AG04449 (cell line): ENCODE measurements at regions not wholly inside any gene's neighbourhood (a gene's known extent, or its start where the extent isn't known, plus 50 kb on each side); places are given as distances from the start of the nearest gene placed in this dataset.

ENCODE experiments used
- CTCF ChIA-PET: fragments of 350-600 bp; formaldehyde crosslinking; extraction: SDS; loops from one replicate; lab custom pipeline; 2021; ENCODE audit warnings: antibody characterized with exemption; lab: Yijun Ruan, JAX
- POLR2A ChIA-PET: fragments of 400-600, 350-600 bp; formaldehyde crosslinking; extraction: SDS; loops from one replicate; lab custom pipeline; 2020; ENCODE audit warnings: antibody characterized with exemption, inconsistent platforms; lab: Yijun Ruan, JAX
- DNase-seq: peaks from one replicate; pipeline ENCODE4 v3.0.0-alpha.2; 2010; ENCODE audit warnings: low read depth, low spot score
- H3K4me3 ChIP-seq: 2 replicates; pipeline ENCODE4 v1.5.1; 2011; ENCODE audit warnings: low read depth, mild to moderate bottlenecking, control low read depth, low read length
- CTCF ChIP-seq: IDR thresholded peaks from one replicate; pipeline ENCODE4 v1.5.1; 2011; ENCODE audit warnings: mild to moderate bottlenecking, moderate library complexity, low read length, control low read depth, inconsistent platforms; ENCODE audit not compliant: insufficient read depth; ENCODE audit errors: missing control alignments

- ChIA-PET POLR2A (no interaction called here), CTCF (no interaction called here)
- no peak for DNase-seq
- TF ChIP-seq CTCF = no peak
- no peak overlapping the region for H3K4me3 ChIP-seq
Observed at GRCh38 chr6:147768969-147769368, 260.5 kb downstream of the SAMD5 start.

- ChIA-PET CTCF (no interaction called here), POLR2A (no interaction called here)
- no peak for TF ChIP-seq CTCF
Observed at GRCh38 chr6:147769496-147770087, 261.1 kb downstream of the SAMD5 start.

GRCh38 chr6:147770221-147770620, 261.7 kb downstream of the SAMD5 start:
- no peak for DNase-seq
- ChIA-PET POLR2A (no interaction called here), CTCF (interaction anchor here (0.5 kb wide), 1 partner anchor 1678 kb away, joined by 3 read pairs; no protein-coding TSS in a partner anchor)
- no peak for TF ChIP-seq CTCF
- no peak overlapping the region for H3K4me3 ChIP-seq

More at GRCh38 chr6:147769496-147770087, 261.1 kb downstream of the SAMD5 start:
- DNase-seq = no peak
- no peak overlapping the region for H3K4me3 ChIP-seq

GRCh38 chr6:147772724-147773123, 264.2 kb downstream of the SAMD5 start:
- DNase-seq = no peak
- TF ChIP-seq CTCF = no peak
- H3K4me3 ChIP-seq = no peak overlapping the region
- ChIA-PET CTCF (interaction anchor here (1.2 kb wide), 1 partner anchor 10 kb away, joined by 3 read pairs; no protein-coding TSS in a partner anchor), POLR2A (no interaction called here)

- CTCF ChIA-PET = no interaction called here
- POLR2A ChIA-PET = no interaction called here
- no peak for DNase-seq
- no peak overlapping the region for H3K4me3 ChIP-seq
- TF ChIP-seq CTCF = no peak
Observed at GRCh38 chr6:147774856-147775255, 266.4 kb downstream of the SAMD5 start.

GRCh38 chr6:147776631-147777213, 268.2 kb downstream of the SAMD5 start:
- no peak for TF ChIP-seq CTCF
- ChIA-PET POLR2A (no interaction called here), CTCF (no interaction called here)
- no peak overlapping the region for H3K4me3 ChIP-seq
- no peak for DNase-seq
